ENCODE measurements at regions not wholly inside any gene's neighbourhood (a gene's known extent, or its start where the extent isn't known, plus 50 kb on each side); places are given as distances from the start of the nearest gene placed in this dataset.

DNA sequence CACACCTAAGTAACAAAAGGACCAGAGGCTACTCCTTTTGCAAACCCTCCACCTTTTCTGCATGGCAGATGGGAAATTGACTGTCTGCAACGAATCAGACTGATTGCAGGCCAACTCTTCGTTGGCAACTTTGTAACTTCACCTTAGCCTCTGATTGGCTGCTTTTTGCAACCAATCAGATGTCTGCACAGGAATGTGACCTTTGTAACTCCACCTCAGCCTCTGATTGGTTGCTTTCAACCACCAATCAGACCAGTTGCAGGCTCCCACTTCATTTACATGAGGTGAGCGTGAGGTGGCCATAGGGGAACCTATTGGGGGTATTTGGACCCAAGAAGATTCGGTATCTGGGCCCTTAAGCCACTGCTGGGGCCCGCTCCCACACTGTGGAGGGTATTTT lies 209.0 kb downstream of the EN1 start (continued):
- TF ChIP-seq, protein P1, sequence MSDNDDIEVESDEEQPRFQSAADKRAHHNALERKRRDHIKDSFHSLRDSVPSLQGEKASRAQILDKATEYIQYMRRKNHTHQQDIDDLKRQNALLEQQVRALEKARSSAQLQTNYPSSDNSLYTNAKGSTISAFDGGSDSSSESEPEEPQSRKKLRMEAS (IDR thresholded peaks at IDR 0.05), result no peak
- no peak for TF ChIP-seq JUND (IDR thresholded peaks at IDR 0.05)
- TF ChIP-seq, protein P2, sequence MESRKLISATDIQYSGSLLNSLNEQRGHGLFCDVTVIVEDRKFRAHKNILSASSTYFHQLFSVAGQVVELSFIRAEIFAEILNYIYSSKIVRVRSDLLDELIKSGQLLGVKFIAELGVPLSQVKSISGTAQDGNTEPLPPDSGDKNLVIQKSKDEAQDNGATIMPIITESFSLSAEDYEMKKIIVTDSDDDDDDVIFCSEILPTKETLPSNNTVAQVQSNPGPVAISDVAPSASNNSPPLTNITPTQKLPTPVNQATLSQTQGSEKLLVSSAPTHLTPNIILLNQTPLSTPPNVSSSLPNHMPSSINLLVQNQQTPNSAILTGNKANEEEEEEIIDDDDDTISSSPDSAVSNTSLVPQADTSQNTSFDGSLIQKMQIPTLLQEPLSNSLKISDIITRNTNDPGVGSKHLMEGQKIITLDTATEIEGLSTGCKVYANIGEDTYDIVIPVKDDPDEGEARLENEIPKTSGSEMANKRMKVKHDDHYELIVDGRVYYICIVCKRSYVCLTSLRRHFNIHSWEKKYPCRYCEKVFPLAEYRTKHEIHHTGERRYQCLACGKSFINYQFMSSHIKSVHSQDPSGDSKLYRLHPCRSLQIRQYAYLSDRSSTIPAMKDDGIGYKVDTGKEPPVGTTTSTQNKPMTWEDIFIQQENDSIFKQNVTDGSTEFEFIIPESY (IDR thresholded peaks at IDR 0.05), result no peak
- TF ChIP-seq EGR1 (IDR thresholded peaks at IDR 0.05; ENCODE audit: low read depth in 2 of 2), result no peak

- H3K9me3 ChIP-seq (ENCODE audit: control insufficient read depth in 4 of 4, low read length in 3 of 4), result peaks cover 0 to 3% (median 0%) of the 10 kb centered on the region in 4 donors
- H3K9ac ChIP-seq (ENCODE audit: low read depth in 1 of 2, low read length in 2 of 2), result no peak overlapping the region
- H3K27ac ChIP-seq (ENCODE audit: low read depth in 1 of 2, low read length in 2 of 2), result no peak overlapping the region
- H3K4me1 ChIP-seq (ENCODE audit: control insufficient read depth in 4 of 4, insufficient read depth in 4 of 4, low read length in 3 of 4), result no peaks in the 10 kb centered on the region
- 53% methylated on average over 6 of the region's 6 CpGs for WGBS
- H3K27me3 ChIP-seq (ENCODE audit: control insufficient read depth in 4 of 4, insufficient read depth in 4 of 4, low read length in 3 of 4), result peaks cover 0 to 2% (median 0%) of the 10 kb centered on the region in 4 donors
- DNase-seq (ENCODE audit: low spot score), result no peak
- no peaks in the 10 kb centered on the region for H3K36me3 ChIP-seq (ENCODE audit: control insufficient read depth in 4 of 4, insufficient read depth in 3 of 4, low read depth in 1 of 4, low read length in 3 of 4)
- H3K4me3 ChIP-seq (ENCODE audit: low read depth in 1 of 3, low read length in 3 of 3), result no peak overlapping the region
- TF ChIP-seq, protein P1 (IDR thresholded peaks at IDR 0.05), result no peak
- TF ChIP-seq, protein P2 (IDR thresholded peaks at IDR 0.05), result no peak
- no peak for TF ChIP-seq RAD21 (IDR thresholded peaks at IDR 0.05)
- TF ChIP-seq TAF1 (conservative IDR thresholded peaks at IDR 0.05), result no peak
- TF ChIP-seq RXRA (IDR thresholded peaks at IDR 0.05), result no peak
- no peak for TF ChIP-seq FOXA2 (IDR thresholded peaks at IDR 0.05)
- TF ChIP-seq HNF4A (conservative IDR thresholded peaks at IDR 0.05), result no peak
- TF ChIP-seq ATF3 (IDR thresholded peaks at IDR 0.05), result no peak
- no peak for TF ChIP-seq GABPA (IDR thresholded peaks at IDR 0.05 in 1 of 2, conservative IDR thresholded peaks at IDR 0.05 in 1 of 2)
- TF ChIP-seq SP1 (IDR thresholded peaks at IDR 0.05), result no peak
- no peak for TF ChIP-seq HNF4G (IDR thresholded peaks at IDR 0.05)
- TF ChIP-seq NR2F2 (IDR thresholded peaks at IDR 0.05), result no peak
- TF ChIP-seq, protein P3, sequence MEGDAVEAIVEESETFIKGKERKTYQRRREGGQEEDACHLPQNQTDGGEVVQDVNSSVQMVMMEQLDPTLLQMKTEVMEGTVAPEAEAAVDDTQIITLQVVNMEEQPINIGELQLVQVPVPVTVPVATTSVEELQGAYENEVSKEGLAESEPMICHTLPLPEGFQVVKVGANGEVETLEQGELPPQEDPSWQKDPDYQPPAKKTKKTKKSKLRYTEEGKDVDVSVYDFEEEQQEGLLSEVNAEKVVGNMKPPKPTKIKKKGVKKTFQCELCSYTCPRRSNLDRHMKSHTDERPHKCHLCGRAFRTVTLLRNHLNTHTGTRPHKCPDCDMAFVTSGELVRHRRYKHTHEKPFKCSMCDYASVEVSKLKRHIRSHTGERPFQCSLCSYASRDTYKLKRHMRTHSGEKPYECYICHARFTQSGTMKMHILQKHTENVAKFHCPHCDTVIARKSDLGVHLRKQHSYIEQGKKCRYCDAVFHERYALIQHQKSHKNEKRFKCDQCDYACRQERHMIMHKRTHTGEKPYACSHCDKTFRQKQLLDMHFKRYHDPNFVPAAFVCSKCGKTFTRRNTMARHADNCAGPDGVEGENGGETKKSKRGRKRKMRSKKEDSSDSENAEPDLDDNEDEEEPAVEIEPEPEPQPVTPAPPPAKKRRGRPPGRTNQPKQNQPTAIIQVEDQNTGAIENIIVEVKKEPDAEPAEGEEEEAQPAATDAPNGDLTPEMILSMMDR (IDR thresholded peaks at IDR 0.05; ENCODE audit: low read depth, low read length, missing input control), result no peak
These were observed 211.6 kb downstream of the EN1 start for GRCh38 chr2:118635891-118636290.

Data from liver (tissue), 8 donors.